Stimulated activated naive CD8-positive, alpha-beta T cell treated with anti-CD3 and anti-CD28 coated beads, Interleukin-15, Interleukin-2, amounts not matched to agents 100 ng/mL and 50 ng/mL, for 24 hours (primary cell): ENCODE measurements at regions not wholly inside any gene's neighbourhood (a gene's known extent, or its start where the extent isn't known, plus 50 kb on each side); places are given as distances from the start of the nearest gene placed in this dataset.
A peak's percentile ranks its signal among the peaks of the same experiment; 100 is the strongest.

ENCODE experiments used
- H3K27ac Mint-ChIP-seq: one replicate; pipeline ENCODE4 v1.8.0; 2021; ENCODE audit warnings: mild to moderate bottlenecking, mixed read lengths
- H3K27me3 Mint-ChIP-seq: one replicate; pipeline ENCODE4 v1.8.0; 2021; ENCODE audit warnings: mixed read lengths
- H3K36me3 Mint-ChIP-seq: one replicate; pipeline ENCODE4 v1.8.0; 2021; ENCODE audit warnings: low read depth, mixed read lengths
- H3K4me1 Mint-ChIP-seq: one replicate; pipeline ENCODE4 v1.8.0; 2021; ENCODE audit warnings: low read depth, mixed read lengths
- H3K4me3 Mint-ChIP-seq: one replicate; pipeline ENCODE4 v1.8.0; 2021; ENCODE audit warnings: mild to moderate bottlenecking, mixed read lengths
- H3K9me3 Mint-ChIP-seq: one replicate; pipeline ENCODE4 v1.8.0; 2021; ENCODE audit warnings: mixed read lengths

- Mint-ChIP-seq H3K4me3 (no peak overlapping the region), H3K4me1 (peaks cover 21% of the 10 kb centered on the region), H3K27me3 (no peaks in the 10 kb centered on the region), H3K9me3 (no peaks in the 10 kb centered on the region), H3K27ac (peak overlapping the region; percentile 13), H3K36me3 (peaks cover 22% of the 10 kb centered on the region)
Measured at GRCh38 chr14:71524320-71524982, 407.8 kb upstream of the RGS6 start.

GRCh38 chr14:71525663-71526221 lies 406.5 kb upstream of the RGS6 start:
- peaks cover 21% of the 10 kb centered on the region for H3K4me1 Mint-ChIP-seq
- H3K27ac Mint-ChIP-seq: no peak overlapping the region
- no peaks in the 10 kb centered on the region for H3K27me3 Mint-ChIP-seq
- H3K36me3 Mint-ChIP-seq: peaks cover 34% of the 10 kb centered on the region
- H3K4me3 Mint-ChIP-seq: no peak overlapping the region
- H3K9me3 Mint-ChIP-seq: no peaks in the 10 kb centered on the region

GRCh38 chr14:71526388-71526787 lies 405.8 kb upstream of the RGS6 start:
- peaks cover 40% of the 10 kb centered on the region for H3K36me3 Mint-ChIP-seq
- no peak overlapping the region for H3K4me3 Mint-ChIP-seq
- H3K27ac Mint-ChIP-seq: no peak overlapping the region
- H3K9me3 Mint-ChIP-seq: no peaks in the 10 kb centered on the region
- peaks cover 21% of the 10 kb centered on the region for H3K4me1 Mint-ChIP-seq
- H3K27me3 Mint-ChIP-seq: no peaks in the 10 kb centered on the region

- Mint-ChIP-seq H3K4me1 (peaks cover 12% of the 10 kb centered on the region), H3K27me3 (no peaks in the 10 kb centered on the region), H3K4me3 (no peak overlapping the region), H3K27ac (no peak overlapping the region), H3K36me3 (peaks cover 41% of the 10 kb centered on the region), H3K9me3 (no peaks in the 10 kb centered on the region)
Measured at GRCh38 chr14:71527838-71528237, 404.4 kb upstream of the RGS6 start.

- peaks cover 51% of the 10 kb centered on the region for H3K36me3 Mint-ChIP-seq
- H3K4me3 Mint-ChIP-seq: no peak overlapping the region
- no peak overlapping the region for H3K27ac Mint-ChIP-seq
- H3K9me3 Mint-ChIP-seq: no peaks in the 10 kb centered on the region
- no peaks in the 10 kb centered on the region for H3K27me3 Mint-ChIP-seq
- H3K4me1 Mint-ChIP-seq: peaks cover 3% of the 10 kb centered on the region
Measured at GRCh38 chr14:71529848-71530247, 402.4 kb upstream of the RGS6 start.

GRCh38 chr14:71532344-71532743 lies 399.9 kb upstream of the RGS6 start:
- no peak overlapping the region for H3K4me3 Mint-ChIP-seq
- peaks cover 7% of the 10 kb centered on the region for H3K4me1 Mint-ChIP-seq
- no peak overlapping the region for H3K27ac Mint-ChIP-seq
- H3K27me3 Mint-ChIP-seq: no peaks in the 10 kb centered on the region
- peaks cover 49% of the 10 kb centered on the region for H3K36me3 Mint-ChIP-seq
- H3K9me3 Mint-ChIP-seq: no peaks in the 10 kb centered on the region

GRCh38 chr14:71532790-71533189 lies 399.4 kb upstream of the RGS6 start:
- Mint-ChIP-seq H3K27ac (no peak overlapping the region), H3K9me3 (no peaks in the 10 kb centered on the region), H3K36me3 (peaks cover 49% of the 10 kb centered on the region), H3K4me3 (no peak overlapping the region), H3K27me3 (no peaks in the 10 kb centered on the region), H3K4me1 (peaks cover 12% of the 10 kb centered on the region)

GRCh38 chr14:71533390-71533789 lies 398.8 kb upstream of the RGS6 start:
- H3K9me3 Mint-ChIP-seq: no peaks in the 10 kb centered on the region
- H3K27me3 Mint-ChIP-seq: no peaks in the 10 kb centered on the region
- peaks cover 49% of the 10 kb centered on the region for H3K36me3 Mint-ChIP-seq
- H3K4me3 Mint-ChIP-seq: no peak overlapping the region
- peaks cover 15% of the 10 kb centered on the region for H3K4me1 Mint-ChIP-seq
- H3K27ac Mint-ChIP-seq: no peak overlapping the region

GRCh38 chr14:71533800-71534199 lies 398.4 kb upstream of the RGS6 start:
- Mint-ChIP-seq H3K27me3 (no peaks in the 10 kb centered on the region), H3K27ac (no peak overlapping the region), H3K4me1 (peaks cover 19% of the 10 kb centered on the region), H3K36me3 (peaks cover 49% of the 10 kb centered on the region), H3K9me3 (no peaks in the 10 kb centered on the region), H3K4me3 (no peak overlapping the region)

GRCh38 chr14:71534506-71534905 lies 397.7 kb upstream of the RGS6 start:
- Mint-ChIP-seq H3K4me3 (no peak overlapping the region), H3K4me1 (peaks cover 22% of the 10 kb centered on the region), H3K27me3 (no peaks in the 10 kb centered on the region), H3K9me3 (no peaks in the 10 kb centered on the region), H3K27ac (no peak overlapping the region), H3K36me3 (peaks cover 49% of the 10 kb centered on the region)

- H3K27ac Mint-ChIP-seq: no peak overlapping the region
Measured at GRCh38 chr14:71536015-71536740, 396.1 kb upstream of the RGS6 start.

GRCh38 chr14:71536927-71537772 lies 395.1 kb upstream of the RGS6 start:
- peaks cover 22% of the 10 kb centered on the region for H3K36me3 Mint-ChIP-seq
- H3K4me1 Mint-ChIP-seq: peaks cover 31% of the 10 kb centered on the region
- H3K4me3 Mint-ChIP-seq: no peak overlapping the region
- no peaks in the 10 kb centered on the region for H3K9me3 Mint-ChIP-seq
- H3K27me3 Mint-ChIP-seq: no peaks in the 10 kb centered on the region
- H3K27ac Mint-ChIP-seq: peak overlapping the region; percentile 11

More at GRCh38 chr14:71536015-71536740, 396.1 kb upstream of the RGS6 start:
- peaks cover 32% of the 10 kb centered on the region for H3K36me3 Mint-ChIP-seq
- no peak overlapping the region for H3K4me3 Mint-ChIP-seq
- peaks cover 29% of the 10 kb centered on the region for H3K4me1 Mint-ChIP-seq
- H3K9me3 Mint-ChIP-seq: no peaks in the 10 kb centered on the region
- no peaks in the 10 kb centered on the region for H3K27me3 Mint-ChIP-seq

- peaks cover 38% of the 10 kb centered on the region for H3K4me1 Mint-ChIP-seq
- peak overlapping the region; percentile 24 for H3K27ac Mint-ChIP-seq
- no peaks in the 10 kb centered on the region for H3K27me3 Mint-ChIP-seq
- H3K36me3 Mint-ChIP-seq: peaks cover 14% of the 10 kb centered on the region
- H3K4me3 Mint-ChIP-seq: no peak overlapping the region
- no peaks in the 10 kb centered on the region for H3K9me3 Mint-ChIP-seq
Measured at GRCh38 chr14:71538288-71538687, 393.9 kb upstream of the RGS6 start.

GRCh38 chr14:71538938-71539649 lies 393.1 kb upstream of the RGS6 start:
- peaks cover 8% of the 10 kb centered on the region for H3K36me3 Mint-ChIP-seq
- no peak overlapping the region for H3K27ac Mint-ChIP-seq
- no peak overlapping the region for H3K4me3 Mint-ChIP-seq
- no peaks in the 10 kb centered on the region for H3K27me3 Mint-ChIP-seq
- H3K4me1 Mint-ChIP-seq: peaks cover 38% of the 10 kb centered on the region
- H3K9me3 Mint-ChIP-seq: no peaks in the 10 kb centered on the region
